Vagina (tissue), 2 donors: ENCODE measurements at regions not wholly inside any gene's neighbourhood (a gene's known extent, or its start where the extent isn't known, plus 50 kb on each side); places are given as distances from the start of the nearest gene placed in this dataset.

Experiments
- CTCF ChIP-seq, 3 experiments: fragments of 450-650 bp in 2 of 3; fragments of 200-600 bp in 1 of 3; sonication (generic) in 1 of 3; IDR thresholded peaks; one replicate each; pipeline ENCODE4 v1.5.1; 2017 to 2019; ENCODE audit warnings: antibody characterized with exemption in 3 of 3, mild to moderate bottlenecking in 2 of 3, moderate library complexity in 2 of 3
- POLR2AphosphoS5 ChIP-seq, 2 donors: sonication (generic); formaldehyde crosslinking; IDR thresholded peaks; one replicate each; pipeline ENCODE4 v1.9.0; 2017; ENCODE audit warnings: antibody characterized with exemption in 2 of 2, mild to moderate bottlenecking in 2 of 2, low read depth in 1 of 2; ENCODE audit not compliant: insufficient read depth in 1 of 2

GRCh38 chr1:22248746-22249145 is 105.8 kb upstream of the WNT4 start:
- TF ChIP-seq CTCF (IDR thresholded peaks at IDR 0.05) (no peak), POLR2AphosphoS5 (IDR thresholded peaks at IDR 0.05; ENCODE audit: insufficient read depth in 1 of 2, low read depth in 1 of 2) (no peak)
